ENCODE measurements at regions not wholly inside any gene's neighbourhood (a gene's known extent, or its start where the extent isn't known, plus 50 kb on each side); places are given as distances from the start of the nearest gene placed in this dataset.

GRCh38 chr6:90811596-90812226 lies 224.8 kb upstream of the MAP3K7 start:
- ATAC-seq: no peak

GRCh38 chr6:90809035-90809434 lies 222.2 kb upstream of the MAP3K7 start:
- ATAC-seq: no peak

- no peak for ATAC-seq
Measured at GRCh38 chr6:90807791-90808701, 221.2 kb upstream of the MAP3K7 start.

- no peak for ATAC-seq
Measured at GRCh38 chr6:90805619-90806155, 218.8 kb upstream of the MAP3K7 start.

- no peak for ATAC-seq
Measured at GRCh38 chr6:90803956-90804355, 217.1 kb upstream of the MAP3K7 start.

- ATAC-seq: no peak
Measured at GRCh38 chr6:90795078-90795477, 208.2 kb upstream of the MAP3K7 start.

- no peak for ATAC-seq
Measured at GRCh38 chr6:90793771-90794170, 206.9 kb upstream of the MAP3K7 start.

- ATAC-seq: no peak
Measured at GRCh38 chr6:90790696-90791095, 203.8 kb upstream of the MAP3K7 start.

- no peak for ATAC-seq
Measured at GRCh38 chr6:90790058-90790457, 203.2 kb upstream of the MAP3K7 start.

- no peak for ATAC-seq
Measured at GRCh38 chr6:90788781-90789180, 201.9 kb upstream of the MAP3K7 start.

- no peak for ATAC-seq
Measured at GRCh38 chr6:90787446-90787845, 200.6 kb upstream of the MAP3K7 start.

- ATAC-seq: no peak
Measured at GRCh38 chr6:90780778-90781177, 193.9 kb upstream of the MAP3K7 start.

GRCh38 chr6:90780141-90780540 lies 193.3 kb upstream of the MAP3K7 start:
- no peak for ATAC-seq

GRCh38 chr6:90778417-90779203 lies 191.7 kb upstream of the MAP3K7 start:
- no peak for ATAC-seq

GRCh38 chr6:90770778-90771177 lies 183.9 kb upstream of the MAP3K7 start:
- no peak for ATAC-seq

- ATAC-seq: no peak
Measured at GRCh38 chr6:90765895-90766294, 179.0 kb upstream of the MAP3K7 start.

GRCh38 chr6:90765491-90765890 lies 178.6 kb upstream of the MAP3K7 start:
- no peak for ATAC-seq

GRCh38 chr6:90764001-90764400 lies 177.1 kb upstream of the MAP3K7 start:
- ATAC-seq: no peak

- ATAC-seq: no peak
Measured at GRCh38 chr6:90759664-90760063, 172.8 kb upstream of the MAP3K7 start.

- no peak for ATAC-seq
Measured at GRCh38 chr6:90758741-90759140, 171.9 kb upstream of the MAP3K7 start.

GRCh38 chr6:90753820-90754643 lies 167.2 kb upstream of the MAP3K7 start:
- no peak for ATAC-seq

GRCh38 chr6:90739802-90740201 lies 152.9 kb upstream of the MAP3K7 start:
- ATAC-seq: no peak

Measured in activated CD4-positive, CD25-positive, alpha-beta regulatory T cell treated with anti-CD3 and anti-CD28 coated beads, Interleukin-2, amount 50 U/mL, for 24 hours (primary cell).